Stimulated activated memory B cell treated with anti-CD40 and anti-IgM and Interleukin-4, amounts not matched to agents 10 μg/mL and 1 μg/mL and 100 μg/mL, for 72 hours (primary cell): ENCODE measurements at regions not wholly inside any gene's neighbourhood (a gene's known extent, or its start where the extent isn't known, plus 50 kb on each side); places are given as distances from the start of the nearest gene placed in this dataset.
"Not testable (repeated sequence)": the region's sequence is repeated elsewhere in the genome, so short reads cannot be mapped to it uniquely, and the experiment has no call there.

ENCODE experiments used
- ATAC-seq: fragments of 150-1000 bp; cut with Tn5 transposase; 2 replicates; pipeline ENCODE4 v1.10.0; 2021
- H3K27ac Mint-ChIP-seq: one replicate; pipeline ENCODE4 v1.8.0; 2022; ENCODE audit warnings: mild to moderate bottlenecking, mixed read lengths
- H3K27me3 Mint-ChIP-seq: one replicate; pipeline ENCODE4 v1.8.0; 2022; ENCODE audit warnings: mixed read lengths
- H3K36me3 Mint-ChIP-seq: one replicate; pipeline ENCODE4 v1.8.0; 2022; ENCODE audit warnings: mixed read lengths
- H3K4me1 Mint-ChIP-seq: one replicate; pipeline ENCODE4 v1.8.0; 2022; ENCODE audit warnings: mixed read lengths
- H3K4me3 Mint-ChIP-seq: one replicate; pipeline ENCODE4 v1.8.0; 2022; ENCODE audit warnings: mild to moderate bottlenecking, moderate library complexity, mixed read lengths
- H3K9me3 Mint-ChIP-seq: one replicate; pipeline ENCODE4 v1.8.0; 2022; ENCODE audit warnings: mixed read lengths

DNA sequence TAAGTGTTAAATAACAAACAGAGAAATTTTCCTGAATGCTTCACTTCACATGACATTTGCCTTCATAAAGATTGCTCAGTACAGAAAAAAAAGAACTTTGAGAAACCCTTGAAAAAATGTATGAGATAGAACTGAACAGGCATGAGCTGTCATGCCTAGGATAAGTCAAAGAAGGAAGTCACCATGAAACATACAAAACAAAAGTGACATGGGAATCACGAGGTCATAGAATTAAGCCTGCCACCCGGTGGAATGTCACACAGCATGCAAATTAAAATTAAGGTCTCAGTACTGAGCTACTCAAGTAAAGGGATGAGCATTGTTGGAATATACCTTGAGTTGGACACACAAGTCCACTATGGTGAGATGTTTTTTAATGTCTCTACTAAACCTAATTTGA is 652.5 kb upstream of the NECTIN3 start:
- no peak for ATAC-seq
- Mint-ChIP-seq H3K27me3 (no peaks in the 10 kb centered on the region), H3K27ac (no peak overlapping the region), H3K4me1 (no peaks in the 10 kb centered on the region), H3K9me3 (no peaks in the 10 kb centered on the region), H3K4me3 (no peak overlapping the region), H3K36me3 (no peaks in the 10 kb centered on the region)

DNA sequence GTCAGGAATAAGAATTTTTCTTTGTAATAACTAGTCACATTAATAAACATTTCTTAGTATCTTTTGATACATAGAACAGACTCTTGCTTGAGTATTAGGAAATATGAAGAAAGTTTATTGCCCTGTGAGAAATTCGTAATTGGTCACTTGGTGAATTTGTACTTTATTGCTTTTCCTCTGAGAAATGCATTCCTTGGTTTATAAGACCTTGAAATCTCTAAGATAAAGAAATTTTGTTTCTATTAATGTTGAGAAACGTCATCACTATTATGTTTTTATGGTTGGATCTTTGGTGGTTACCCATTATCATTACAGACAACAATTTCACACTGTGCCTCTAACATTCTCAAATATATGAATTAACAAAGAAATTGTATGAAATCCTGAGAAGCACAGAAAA is 652.0 kb upstream of the NECTIN3 start:
- H3K27me3 Mint-ChIP-seq: no peaks in the 10 kb centered on the region
- no peaks in the 10 kb centered on the region for H3K4me1 Mint-ChIP-seq
- H3K9me3 Mint-ChIP-seq: no peaks in the 10 kb centered on the region
- H3K36me3 Mint-ChIP-seq: no peaks in the 10 kb centered on the region
- ATAC-seq: no peak
- no peak overlapping the region for H3K4me3 Mint-ChIP-seq
- H3K27ac Mint-ChIP-seq: no peak overlapping the region

- Mint-ChIP-seq H3K9me3 (no peaks in the 10 kb centered on the region), H3K27ac (no peak overlapping the region), H3K4me3 (no peak overlapping the region), H3K4me1 (no peaks in the 10 kb centered on the region), H3K36me3 (no peaks in the 10 kb centered on the region), H3K27me3 (no peaks in the 10 kb centered on the region)
- ATAC-seq: no peak
Measured at GRCh38 chr3:110420158-110420641, 651.4 kb upstream of the NECTIN3 start.

GRCh38 chr3:110423276-110423675 is 648.3 kb upstream of the NECTIN3 start:
- no peak overlapping the region for H3K4me3 Mint-ChIP-seq
- no peaks in the 10 kb centered on the region for H3K4me1 Mint-ChIP-seq
- ATAC-seq: no peak
- no peaks in the 10 kb centered on the region for H3K27me3 Mint-ChIP-seq
- no peaks in the 10 kb centered on the region for H3K9me3 Mint-ChIP-seq
- no peak overlapping the region for H3K27ac Mint-ChIP-seq
- H3K36me3 Mint-ChIP-seq: no peaks in the 10 kb centered on the region

DNA sequence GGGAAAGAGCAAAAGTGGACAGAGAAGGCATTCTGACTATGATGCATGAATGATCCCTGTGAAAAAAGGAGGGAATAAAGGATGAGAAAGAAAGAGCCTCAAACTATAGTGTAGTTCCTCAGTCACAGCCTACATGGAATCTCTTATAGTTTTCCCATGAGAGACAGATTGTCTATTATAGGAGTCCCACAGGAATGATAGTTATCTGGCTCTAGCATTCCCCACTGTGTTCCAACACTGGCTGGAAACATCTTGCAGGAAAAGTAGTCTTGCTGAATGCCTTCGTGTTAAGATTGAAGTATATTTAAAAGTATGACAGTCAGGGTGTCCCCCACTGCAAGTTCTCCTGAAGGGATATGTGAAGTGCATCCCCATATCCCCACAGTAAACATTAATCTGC is 641.5 kb upstream of the NECTIN3 start:
- Mint-ChIP-seq H3K36me3 (no peaks in the 10 kb centered on the region), H3K27me3 (no peaks in the 10 kb centered on the region), H3K9me3 (no peaks in the 10 kb centered on the region), H3K4me1 (no peaks in the 10 kb centered on the region), H3K27ac (no peak overlapping the region), H3K4me3 (no peak overlapping the region)
- no peak for ATAC-seq

GRCh38 chr3:110436209-110436608 is 635.4 kb upstream of the NECTIN3 start:
- H3K36me3 Mint-ChIP-seq: no peaks in the 10 kb centered on the region
- no peak overlapping the region for H3K27ac Mint-ChIP-seq
- H3K4me3 Mint-ChIP-seq: no peak overlapping the region
- H3K9me3 Mint-ChIP-seq: no peaks in the 10 kb centered on the region
- no peaks in the 10 kb centered on the region for H3K4me1 Mint-ChIP-seq
- no peak for ATAC-seq
- H3K27me3 Mint-ChIP-seq: no peaks in the 10 kb centered on the region

DNA sequence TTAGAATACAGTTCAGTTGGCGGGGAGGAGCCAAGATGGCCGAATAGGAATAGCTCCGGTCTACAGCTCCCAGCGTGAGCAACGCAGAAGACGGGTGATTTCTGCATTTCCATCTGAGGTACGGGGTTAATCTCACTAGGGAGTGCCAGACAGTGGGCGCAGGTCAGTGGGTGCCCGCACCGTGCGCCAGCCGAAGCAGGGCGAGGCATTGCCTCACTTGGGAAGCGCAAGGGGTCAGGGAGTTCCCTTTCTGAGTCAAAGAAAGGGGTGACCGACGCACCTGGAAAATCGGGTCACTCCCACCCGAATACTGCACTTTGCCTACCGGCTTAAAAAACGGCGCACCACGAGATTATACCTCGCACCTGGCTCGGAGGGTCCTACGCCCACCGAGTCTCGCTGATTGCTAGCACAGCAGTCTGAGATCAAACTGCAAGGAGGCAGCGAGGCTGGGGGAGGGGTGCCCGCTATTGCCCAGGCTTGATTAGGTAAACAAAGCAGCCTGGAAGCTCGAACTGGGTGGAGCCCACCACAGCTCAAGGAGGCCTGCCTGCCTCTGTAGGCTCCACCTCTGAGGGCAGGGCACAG is 631.5 kb upstream of the NECTIN3 start:
- not testable (repeated sequence) for H3K9me3 Mint-ChIP-seq, H3K27ac Mint-ChIP-seq, H3K4me3 Mint-ChIP-seq, H3K36me3 Mint-ChIP-seq, H3K4me1 Mint-ChIP-seq, ATAC-seq, H3K27me3 Mint-ChIP-seq

DNA sequence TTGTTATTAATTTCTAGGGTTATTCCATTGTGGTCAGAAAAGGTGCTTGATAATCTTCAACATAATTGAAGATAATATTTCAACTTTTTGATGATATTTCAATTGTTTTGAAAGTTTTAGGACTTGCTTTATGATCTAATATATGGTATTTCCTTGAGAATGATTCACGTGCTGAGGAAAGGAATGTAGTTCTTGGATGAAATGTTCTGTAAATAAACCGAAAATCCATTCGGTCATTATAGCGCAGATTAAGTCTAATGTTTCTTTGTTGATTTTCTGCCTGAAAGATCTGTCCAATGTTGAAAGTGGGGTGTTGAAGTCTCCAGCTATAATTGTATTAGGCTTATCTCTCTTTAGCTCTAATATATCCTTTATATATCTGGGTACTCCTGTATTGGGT is 617.5 kb upstream of the NECTIN3 start:
- Mint-ChIP-seq H3K36me3 (no peaks in the 10 kb centered on the region), H3K27ac (no peak overlapping the region), H3K4me1 (no peaks in the 10 kb centered on the region), H3K4me3 (no peak overlapping the region), H3K27me3 (no peaks in the 10 kb centered on the region), H3K9me3 (peaks cover 8% of the 10 kb centered on the region)
- no peak for ATAC-seq

GRCh38 chr3:110456001-110456400 is 615.6 kb upstream of the NECTIN3 start:
- H3K9me3 Mint-ChIP-seq: peaks cover 8% of the 10 kb centered on the region
- no peak overlapping the region for H3K4me3 Mint-ChIP-seq
- H3K4me1 Mint-ChIP-seq: no peaks in the 10 kb centered on the region
- H3K27ac Mint-ChIP-seq: no peak overlapping the region
- ATAC-seq: no peak
- H3K36me3 Mint-ChIP-seq: no peaks in the 10 kb centered on the region
- no peaks in the 10 kb centered on the region for H3K27me3 Mint-ChIP-seq

- Mint-ChIP-seq H3K4me1 (no peaks in the 10 kb centered on the region), H3K36me3 (no peaks in the 10 kb centered on the region), H3K27ac (no peak overlapping the region), H3K27me3 (no peaks in the 10 kb centered on the region), H3K4me3 (no peak overlapping the region), H3K9me3 (peaks cover 8% of the 10 kb centered on the region)
- no peak for ATAC-seq
Measured at GRCh38 chr3:110456438-110457138, 615.0 kb upstream of the NECTIN3 start.

DNA sequence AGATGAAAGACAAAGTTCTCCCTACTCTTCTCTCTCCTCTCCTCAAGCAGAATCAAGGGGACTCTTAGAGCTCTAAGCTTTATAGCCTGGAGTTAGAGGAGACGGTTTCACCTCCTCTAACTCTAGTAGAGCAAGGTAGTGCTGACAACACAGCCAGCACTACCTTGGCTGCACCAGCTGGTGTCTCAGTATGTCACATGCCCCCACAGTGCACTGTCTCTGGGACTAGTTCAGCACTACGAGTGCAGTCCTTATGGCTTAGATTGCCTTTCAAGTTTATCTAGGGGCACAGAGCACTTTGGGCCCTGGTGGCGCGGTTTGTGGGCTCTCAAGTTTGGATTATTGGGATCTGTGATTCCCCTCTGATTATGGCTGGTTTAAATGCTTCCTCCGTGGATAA is 614.1 kb upstream of the NECTIN3 start:
- peaks cover 8% of the 10 kb centered on the region for H3K9me3 Mint-ChIP-seq
- H3K27ac Mint-ChIP-seq: no peak overlapping the region
- H3K27me3 Mint-ChIP-seq: no peaks in the 10 kb centered on the region
- H3K4me1 Mint-ChIP-seq: no peaks in the 10 kb centered on the region
- no peaks in the 10 kb centered on the region for H3K36me3 Mint-ChIP-seq
- no peak for ATAC-seq
- no peak overlapping the region for H3K4me3 Mint-ChIP-seq

DNA sequence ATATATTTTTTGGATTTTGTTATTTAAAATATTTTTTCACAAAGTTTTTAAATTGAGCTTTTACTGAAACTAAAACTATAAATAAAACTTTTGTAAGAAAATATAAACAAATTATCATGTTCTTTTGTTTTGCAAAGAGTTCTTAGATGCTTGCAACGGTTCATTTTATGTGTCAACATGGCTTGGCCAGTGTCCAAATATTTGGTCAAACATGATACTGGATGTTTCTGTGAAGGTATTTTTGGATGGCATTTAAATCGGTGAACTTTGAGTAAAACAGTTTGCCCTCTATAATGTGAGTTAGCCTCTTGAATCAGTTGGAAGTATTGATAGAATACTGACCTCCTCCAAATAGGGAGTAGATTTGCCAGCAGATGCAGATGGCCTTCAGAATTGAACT is 612.6 kb upstream of the NECTIN3 start:
- H3K27ac Mint-ChIP-seq: no peak overlapping the region
- H3K4me3 Mint-ChIP-seq: no peak overlapping the region
- no peaks in the 10 kb centered on the region for H3K4me1 Mint-ChIP-seq
- H3K9me3 Mint-ChIP-seq: peaks cover 8% of the 10 kb centered on the region
- no peak for ATAC-seq
- no peaks in the 10 kb centered on the region for H3K27me3 Mint-ChIP-seq
- no peaks in the 10 kb centered on the region for H3K36me3 Mint-ChIP-seq

DNA sequence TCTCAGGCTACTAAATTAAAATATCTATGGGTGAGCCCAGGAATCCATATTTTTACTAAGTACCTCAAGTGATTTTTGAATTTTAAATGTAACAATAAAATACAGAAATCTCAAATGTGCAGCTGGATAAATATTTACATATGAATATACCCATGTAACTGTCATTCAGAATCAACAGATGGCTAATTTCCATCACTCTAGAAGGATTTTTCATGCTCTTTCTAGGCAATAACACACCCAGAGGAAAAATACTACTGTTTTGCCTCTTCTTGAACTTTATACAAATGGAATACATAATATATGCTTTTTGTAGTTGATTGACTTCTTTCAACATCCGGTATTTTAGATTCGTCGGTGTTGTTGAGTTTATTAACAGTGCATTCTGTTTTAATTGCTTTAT is 601.3 kb upstream of the NECTIN3 start:
- Mint-ChIP-seq H3K9me3 (no peaks in the 10 kb centered on the region), H3K4me3 (no peak overlapping the region), H3K27me3 (no peaks in the 10 kb centered on the region), H3K36me3 (no peaks in the 10 kb centered on the region), H3K4me1 (no peaks in the 10 kb centered on the region), H3K27ac (no peak overlapping the region)
- no peak for ATAC-seq

DNA sequence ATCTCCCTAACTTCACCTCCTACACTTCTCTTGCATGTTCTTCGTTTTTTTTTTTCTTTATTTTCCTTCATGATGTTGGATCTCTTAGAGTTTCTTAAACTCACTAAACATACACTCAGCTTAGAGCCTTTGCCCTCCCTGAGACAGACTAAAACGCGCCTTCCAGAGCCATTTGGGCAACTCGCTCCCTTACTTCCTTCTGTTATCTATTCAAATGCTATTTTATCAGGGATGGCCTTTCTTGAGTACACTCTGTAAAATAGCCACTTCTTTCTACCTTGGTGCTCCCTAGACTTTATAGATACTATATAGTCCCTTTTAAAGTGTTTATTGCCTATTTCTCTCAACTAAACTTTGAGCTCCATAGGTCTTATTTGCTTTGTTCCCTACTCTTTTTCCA is 598.2 kb upstream of the NECTIN3 start:
- Mint-ChIP-seq H3K36me3 (no peaks in the 10 kb centered on the region), H3K9me3 (no peaks in the 10 kb centered on the region), H3K27me3 (no peaks in the 10 kb centered on the region), H3K27ac (no peak overlapping the region), H3K4me3 (no peak overlapping the region), H3K4me1 (no peaks in the 10 kb centered on the region)
- ATAC-seq: no peak

GRCh38 chr3:110474397-110474796 is 597.2 kb upstream of the NECTIN3 start:
- Mint-ChIP-seq H3K9me3 (no peaks in the 10 kb centered on the region), H3K4me3 (no peak overlapping the region), H3K27me3 (no peaks in the 10 kb centered on the region), H3K36me3 (no peaks in the 10 kb centered on the region), H3K27ac (no peak overlapping the region), H3K4me1 (no peaks in the 10 kb centered on the region)
- ATAC-seq: no peak

DNA sequence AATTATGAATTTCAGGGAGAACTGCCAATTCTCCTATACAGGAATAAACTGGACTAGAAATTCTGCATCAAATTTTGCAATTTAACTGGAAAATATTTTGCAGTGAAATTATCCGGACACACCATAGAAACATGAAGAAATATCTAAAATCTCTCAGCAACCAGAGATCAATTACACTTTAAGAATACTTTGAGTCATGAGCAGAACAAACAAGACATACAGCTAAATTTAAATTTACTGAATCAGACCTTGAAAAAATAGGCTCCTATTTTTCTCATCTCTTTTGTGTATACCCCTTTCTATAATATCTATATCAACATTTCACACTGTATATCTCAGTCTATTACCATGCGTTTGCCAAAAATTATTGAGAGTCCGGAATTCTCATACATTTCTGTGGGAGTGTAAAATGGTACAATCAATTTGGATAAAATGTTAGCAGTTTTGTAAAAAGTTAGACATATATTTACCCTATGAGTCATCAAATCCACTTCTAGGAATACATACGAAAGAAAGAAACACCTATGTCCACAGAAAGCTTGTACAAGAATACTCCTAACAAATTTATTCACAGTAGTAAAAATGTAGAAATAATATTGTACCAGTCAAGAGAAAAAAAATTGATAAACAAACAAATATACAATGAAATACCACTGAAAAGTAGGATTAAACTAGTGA is 593.1 kb upstream of the NECTIN3 start:
- H3K4me3 Mint-ChIP-seq: no peak overlapping the region
- H3K27me3 Mint-ChIP-seq: no peaks in the 10 kb centered on the region
- H3K27ac Mint-ChIP-seq: no peak overlapping the region
- no peaks in the 10 kb centered on the region for H3K36me3 Mint-ChIP-seq
- ATAC-seq: no peak
- H3K4me1 Mint-ChIP-seq: no peaks in the 10 kb centered on the region
- peaks cover 2% of the 10 kb centered on the region for H3K9me3 Mint-ChIP-seq
